ENCODE measurements at regions not wholly inside any gene's neighbourhood (a gene's known extent, or its start where the extent isn't known, plus 50 kb on each side); places are given as distances from the start of the nearest gene placed in this dataset.

GRCh38 chr6:8583291-8583690 lies 147.9 kb upstream of the SLC35B3 start:
- no peak for TF ChIP-seq CTCF (IDR thresholded peaks at IDR 0.05)
- no peak for TF ChIP-seq POLR2A (IDR thresholded peaks at IDR 0.05)

Data from uterus (tissue), 2 donors.